ENCODE measurements at regions not wholly inside any gene's neighbourhood (a gene's known extent, or its start where the extent isn't known, plus 50 kb on each side); places are given as distances from the start of the nearest gene placed in this dataset.

GRCh38 chr3:166123088-166123487 is 285.9 kb upstream of the BCHE start:
- TF ChIP-seq POLR2A (IDR thresholded peaks at IDR 0.05; ENCODE audit: low read depth, low read length) (no peak), POLR2AphosphoS5 (IDR thresholded peaks at IDR 0.05; ENCODE audit: low read depth, low read length) (no peak)

All from GM12892 (cell line).